Kidney (tissue), 13 donors: ENCODE measurements at regions not wholly inside any gene's neighbourhood (a gene's known extent, or its start where the extent isn't known, plus 50 kb on each side); places are given as distances from the start of the nearest gene placed in this dataset.

Source experiments
- DNase-seq, 5 donors: peaks; one replicate each; pipeline ENCODE4 v3.0.0-alpha.2; 2013 to 2020
- FAIRE-seq: peaks from 2 replicates; lab custom pipeline; 2012; peaks lifted over from hg19 to GRCh38; lab: Jason Lieb, UNC
- H3K27ac ChIP-seq, 2 donors: one replicate each; pipeline ENCODE4 v1.7.0; 2013; ENCODE audit warnings: low read depth in 2 of 2, low read length in 2 of 2, inconsistent platforms in 1 of 2
- H3K27me3 ChIP-seq: one replicate; pipeline ENCODE4 v1.7.1; 2013; ENCODE audit warnings: low read length, inconsistent platforms; ENCODE audit not compliant: control insufficient read depth, insufficient read depth
- H3K36me3 ChIP-seq, 3 donors: one replicate each; pipeline versions ENCODE4 v1.7.0 to v1.7.1; 2013; ENCODE audit warnings: low read length in 3 of 3, control low read depth in 1 of 3, inconsistent platforms in 1 of 3; ENCODE audit not compliant: insufficient read depth in 3 of 3, control insufficient read depth in 2 of 3
- H3K4me1 ChIP-seq, 3 donors: one replicate each; pipeline versions ENCODE4 v1.7.0 to v1.7.1; 2013; ENCODE audit warnings: low read length in 3 of 3, inconsistent platforms in 1 of 3, low read depth in 1 of 3; ENCODE audit not compliant: control insufficient read depth in 2 of 3, insufficient read depth in 2 of 3
- H3K4me3 ChIP-seq, 3 donors: one replicate each; pipeline versions ENCODE4 v1.7.0 to v1.8.1; 2013; ENCODE audit warnings: low read length in 3 of 3, control low read depth in 1 of 3, inconsistent platforms in 1 of 3
- H3K9ac ChIP-seq, 3 donors: one replicate each; pipeline versions ENCODE4 v1.7.0 to v1.7.1; 2013; ENCODE audit warnings: low read length in 3 of 3, control low read depth in 1 of 3, inconsistent platforms in 1 of 3
- H3K9me3 ChIP-seq, 3 donors: one replicate each; pipeline versions ENCODE4 v1.7.0 to v1.7.1; 2013; ENCODE audit warnings: low read length in 3 of 3, control low read depth in 1 of 3, inconsistent platforms in 1 of 3; ENCODE audit not compliant: control insufficient read depth in 2 of 3, insufficient read depth in 1 of 3
- intact Hi-C: fragments of 100-400 bp; cut with DNase I; formaldehyde crosslinking; loops from one replicate; pipeline ENCODE4 v1.11.1; 2022
- TF ChIP-seq, protein P1 (sequence below): IDR thresholded peaks from 3 replicates; pipeline ENCODE4 v1.5.1; 2012; ENCODE audit warnings: mild to moderate bottlenecking, moderate library complexity, borderline replicate concordance; ENCODE audit not compliant: insufficient read depth; ENCODE audit errors: extremely low read depth
- donor health status: control.
- donor health status: control.
- donor health status: control.
- donor health status: control.
- donor health status: control.
- donor health status: DM: yes; HTN: yes; CAD: no.
- donor health status: Normal renal cell carcinoma (clear cell type).

- Histone ChIP-seq H3K36me3 (no peaks in the 10 kb centered on the region), H3K9ac (no peak overlapping the region), H3K27ac (no peak overlapping the region), H3K9me3 (no peaks in the 10 kb centered on the region), H3K4me3 (no peak overlapping the region), H3K4me1 (no peaks in the 10 kb centered on the region), H3K27me3 (no peaks in the 10 kb centered on the region)
- TF ChIP-seq, protein P1, sequence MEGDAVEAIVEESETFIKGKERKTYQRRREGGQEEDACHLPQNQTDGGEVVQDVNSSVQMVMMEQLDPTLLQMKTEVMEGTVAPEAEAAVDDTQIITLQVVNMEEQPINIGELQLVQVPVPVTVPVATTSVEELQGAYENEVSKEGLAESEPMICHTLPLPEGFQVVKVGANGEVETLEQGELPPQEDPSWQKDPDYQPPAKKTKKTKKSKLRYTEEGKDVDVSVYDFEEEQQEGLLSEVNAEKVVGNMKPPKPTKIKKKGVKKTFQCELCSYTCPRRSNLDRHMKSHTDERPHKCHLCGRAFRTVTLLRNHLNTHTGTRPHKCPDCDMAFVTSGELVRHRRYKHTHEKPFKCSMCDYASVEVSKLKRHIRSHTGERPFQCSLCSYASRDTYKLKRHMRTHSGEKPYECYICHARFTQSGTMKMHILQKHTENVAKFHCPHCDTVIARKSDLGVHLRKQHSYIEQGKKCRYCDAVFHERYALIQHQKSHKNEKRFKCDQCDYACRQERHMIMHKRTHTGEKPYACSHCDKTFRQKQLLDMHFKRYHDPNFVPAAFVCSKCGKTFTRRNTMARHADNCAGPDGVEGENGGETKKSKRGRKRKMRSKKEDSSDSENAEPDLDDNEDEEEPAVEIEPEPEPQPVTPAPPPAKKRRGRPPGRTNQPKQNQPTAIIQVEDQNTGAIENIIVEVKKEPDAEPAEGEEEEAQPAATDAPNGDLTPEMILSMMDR: no peak
- DNase-seq (no peak), FAIRE-seq (no peak)
- intact Hi-C loops: no loop called here
These were observed 94.6 kb upstream of the PSMD7 start for GRCh38 chr16:74202009-74202408.

GRCh38 chr16:74201576-74201975 is 95.0 kb upstream of the PSMD7 start:
- H3K4me3 ChIP-seq: no peak overlapping the region
- FAIRE-seq: no peak

DNA sequence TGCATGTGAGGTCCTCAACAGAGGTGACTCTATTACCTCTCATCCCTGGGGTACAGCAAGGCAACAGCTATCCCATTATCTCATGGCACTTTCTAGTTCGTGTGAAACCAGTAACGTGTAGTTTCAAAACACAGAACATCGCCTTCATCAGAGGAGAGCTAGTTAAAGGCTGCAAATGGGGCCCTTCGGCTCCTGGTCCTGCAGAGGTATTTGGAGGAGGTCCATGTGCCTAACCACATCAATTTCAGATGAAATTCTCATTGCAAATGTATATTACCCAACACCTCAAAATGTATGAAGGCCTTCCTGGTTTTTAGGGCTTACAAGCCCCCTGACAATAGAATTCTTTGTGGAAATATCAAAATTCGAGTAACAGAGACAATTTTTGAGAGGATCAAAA is 95.7 kb upstream of the PSMD7 start:
- H3K27ac ChIP-seq: no peak overlapping the region
- TF ChIP-seq, protein P1: no peak
- FAIRE-seq: no peak
- intact Hi-C loops: no loop called here
- H3K4me3 ChIP-seq: no peak overlapping the region
- no peaks in the 10 kb centered on the region for H3K36me3 ChIP-seq
- H3K4me1 ChIP-seq: no peaks in the 10 kb centered on the region
- no peak overlapping the region for H3K9ac ChIP-seq
- no peak for DNase-seq
- no peaks in the 10 kb centered on the region for H3K9me3 ChIP-seq
- H3K27me3 ChIP-seq: no peaks in the 10 kb centered on the region

More at GRCh38 chr16:74201576-74201975, 95.0 kb upstream of the PSMD7 start:
- Histone ChIP-seq H3K36me3 (no peaks in the 10 kb centered on the region), H3K9me3 (no peaks in the 10 kb centered on the region), H3K27ac (no peak overlapping the region), H3K27me3 (no peaks in the 10 kb centered on the region), H3K4me1 (no peaks in the 10 kb centered on the region), H3K9ac (no peak overlapping the region)
- intact Hi-C loops: no loop called here
- TF ChIP-seq, protein P1: no peak
- no peak for DNase-seq

GRCh38 chr16:74199842-74200124 is 96.8 kb upstream of the PSMD7 start:
- Histone ChIP-seq H3K9ac (no peak overlapping the region), H3K27ac (no peak overlapping the region), H3K27me3 (no peaks in the 10 kb centered on the region), H3K36me3 (no peaks in the 10 kb centered on the region), H3K9me3 (no peaks in the 10 kb centered on the region), H3K4me1 (no peaks in the 10 kb centered on the region), H3K4me3 (no peak overlapping the region)
- TF ChIP-seq, protein P1: no peak
- FAIRE-seq (no peak), DNase-seq (no peak)
- intact Hi-C loops: no loop called here
